ENCODE measurements at regions not wholly inside any gene's neighbourhood (a gene's known extent, or its start where the extent isn't known, plus 50 kb on each side); places are given as distances from the start of the nearest gene placed in this dataset.

- no peak for DNase-seq (ENCODE audit: low read depth, low spot score)
Measured at GRCh38 chr2:37544591-37545031, 126.8 kb downstream of the CDC42EP3 start.

GRCh38 chr2:37549598-37549997, 121.8 kb downstream of the CDC42EP3 start:
- DNase-seq (ENCODE audit: low read depth, low spot score): no peak

DNA sequence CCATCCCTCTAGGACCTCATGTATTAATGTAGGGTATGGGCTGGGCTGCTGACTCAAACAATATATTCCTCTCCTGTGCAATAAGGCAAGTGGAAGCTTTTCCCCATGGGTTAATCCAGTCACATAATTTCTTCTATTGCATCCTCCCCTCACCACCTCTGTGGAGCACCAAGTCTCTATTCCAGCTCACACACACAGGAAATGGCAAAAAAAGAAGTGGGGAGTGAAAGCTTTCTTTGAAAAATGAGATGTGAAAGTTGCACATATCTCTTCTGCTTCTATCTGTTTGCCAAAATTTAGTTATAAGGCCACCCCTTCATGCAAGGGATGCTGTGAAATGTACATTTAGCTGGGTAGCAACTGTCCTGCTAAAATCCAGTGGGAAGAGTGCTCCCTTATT, 121.3 kb downstream of the CDC42EP3 start:
- no peak for DNase-seq (ENCODE audit: low read depth, low spot score)

GRCh38 chr2:37551783-37552182, 119.7 kb downstream of the CDC42EP3 start:
- no peak for DNase-seq (ENCODE audit: low read depth, low spot score)

DNA sequence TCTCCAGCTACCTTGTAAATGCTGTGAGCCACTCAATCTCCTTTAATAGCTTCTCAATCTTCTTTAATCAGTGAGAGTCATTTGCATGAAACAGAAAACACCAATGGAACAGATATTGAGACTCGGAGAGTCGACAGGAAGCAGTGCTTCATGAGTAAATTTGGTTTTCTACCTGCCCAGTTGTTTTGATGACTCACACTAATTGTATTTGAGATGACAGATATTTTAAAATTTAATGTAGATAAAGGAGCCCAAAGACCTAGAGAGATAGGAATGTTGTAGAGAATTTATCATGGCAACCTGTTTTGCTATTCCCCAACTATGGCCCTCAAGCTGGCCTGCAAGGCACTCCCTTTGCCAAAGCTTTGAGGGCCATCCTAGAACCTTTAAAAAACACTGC, 119.1 kb downstream of the CDC42EP3 start:
- DNase-seq (ENCODE audit: low read depth, low spot score): no peak

GRCh38 chr2:37553411-37554154, 117.9 kb downstream of the CDC42EP3 start:
- DNase-seq (ENCODE audit: low read depth, low spot score): no peak

DNA sequence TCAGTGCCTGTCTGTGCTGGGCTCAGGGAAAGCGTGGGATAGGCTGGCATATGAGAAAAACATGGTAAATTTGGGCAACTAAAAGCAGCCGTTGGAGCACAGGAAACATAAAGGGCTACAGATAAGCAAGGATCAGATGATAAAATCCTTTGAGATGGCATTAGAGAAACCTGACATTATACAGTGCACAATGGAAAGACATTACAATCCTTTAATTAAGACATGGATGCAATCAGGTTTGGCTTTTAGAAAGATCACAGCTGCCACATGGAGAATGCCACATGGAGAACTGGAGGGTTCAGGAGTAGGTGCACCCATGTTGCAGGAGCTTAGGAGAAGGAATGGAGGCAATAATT, 117.3 kb downstream of the CDC42EP3 start:
- no peak for DNase-seq (ENCODE audit: low read depth, low spot score)

GRCh38 chr2:37554687-37555086, 116.8 kb downstream of the CDC42EP3 start:
- DNase-seq (ENCODE audit: low read depth, low spot score): no peak

GRCh38 chr2:37555457-37555856, 116.0 kb downstream of the CDC42EP3 start:
- DNase-seq (ENCODE audit: low read depth, low spot score): no peak

GRCh38 chr2:37556256-37556655, 115.2 kb downstream of the CDC42EP3 start:
- no peak for DNase-seq (ENCODE audit: low read depth, low spot score)

DNA sequence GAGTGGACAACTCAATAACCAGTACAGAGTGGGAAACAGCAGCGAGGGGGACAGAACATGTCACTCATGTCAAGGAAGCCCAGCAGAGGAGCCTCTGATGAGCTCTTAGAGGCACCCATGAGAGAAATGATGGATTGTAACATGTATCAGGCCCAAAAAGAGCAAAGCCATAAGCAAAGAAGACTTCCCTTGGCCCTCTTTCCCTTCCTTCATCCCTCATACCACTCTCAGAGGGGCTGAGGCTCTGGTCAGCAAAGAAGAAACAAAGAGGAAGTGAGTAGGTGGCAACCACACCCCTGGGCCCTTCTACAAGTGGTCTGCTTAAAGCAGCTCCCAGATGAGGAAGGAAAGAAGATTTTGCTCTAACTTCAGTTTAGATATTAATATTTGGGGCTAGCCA, 112.8 kb downstream of the CDC42EP3 start:
- no peak for DNase-seq (ENCODE audit: low read depth, low spot score)

- DNase-seq (ENCODE audit: low read depth, low spot score): no peak
Measured at GRCh38 chr2:37560241-37560848, 111.1 kb downstream of the CDC42EP3 start.

GRCh38 chr2:37560863-37561614, 110.4 kb downstream of the CDC42EP3 start:
- DNase-seq (ENCODE audit: low read depth, low spot score): no peak

DNA sequence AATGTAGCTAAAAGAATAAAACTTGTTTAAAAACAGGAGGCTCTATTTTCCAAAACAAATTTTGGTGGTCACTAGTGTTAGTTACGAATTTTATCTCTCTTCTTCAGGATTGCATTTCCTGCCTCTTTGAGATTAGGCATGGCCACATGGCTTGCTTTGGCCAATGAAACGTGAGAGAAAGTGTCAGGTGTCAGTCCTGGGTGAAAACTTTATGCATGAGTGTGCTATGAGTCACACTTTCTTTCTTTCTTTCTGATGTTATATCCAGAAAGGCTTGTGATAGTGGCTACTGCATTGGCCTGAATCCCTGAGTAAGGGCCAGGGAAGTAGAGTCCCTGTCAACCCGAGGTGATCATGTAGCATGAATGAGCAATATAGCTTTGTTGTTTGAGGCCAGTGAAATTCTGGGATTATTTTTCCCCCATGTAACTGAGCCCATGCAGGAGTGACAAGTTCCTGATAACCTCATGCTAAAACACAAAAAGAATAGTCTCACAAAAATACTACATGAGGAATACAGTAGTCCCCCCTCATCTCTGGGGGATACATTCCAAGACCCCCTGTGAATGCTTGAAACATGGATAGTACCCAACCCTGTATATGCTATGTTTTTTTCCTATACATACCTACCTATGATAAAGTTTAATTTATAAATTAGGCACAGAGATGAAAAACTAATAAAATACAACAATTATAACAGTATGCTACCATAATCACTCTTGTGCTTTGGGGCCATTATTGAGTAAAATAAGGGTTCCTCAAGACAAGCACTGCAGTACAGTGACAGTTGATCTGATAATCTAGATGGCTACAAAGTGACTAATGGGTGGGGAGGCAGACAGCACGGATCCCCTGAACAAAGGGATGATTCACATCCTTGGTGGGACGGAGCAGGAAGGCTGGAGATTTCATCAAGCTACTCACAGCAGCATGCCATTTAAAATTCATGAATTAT, 109.5 kb downstream of the CDC42EP3 start:
- DNase-seq (ENCODE audit: low read depth, low spot score): peak; percentile 29

GRCh38 chr2:37563375-37564015, 107.9 kb downstream of the CDC42EP3 start:
- no peak for DNase-seq (ENCODE audit: low read depth, low spot score)

- DNase-seq (ENCODE audit: low read depth, low spot score): no peak
Measured at GRCh38 chr2:37564356-37564755, 107.1 kb downstream of the CDC42EP3 start.

- no peak for DNase-seq (ENCODE audit: low read depth, low spot score)
Measured at GRCh38 chr2:37566517-37566981, 104.9 kb downstream of the CDC42EP3 start.

DNA sequence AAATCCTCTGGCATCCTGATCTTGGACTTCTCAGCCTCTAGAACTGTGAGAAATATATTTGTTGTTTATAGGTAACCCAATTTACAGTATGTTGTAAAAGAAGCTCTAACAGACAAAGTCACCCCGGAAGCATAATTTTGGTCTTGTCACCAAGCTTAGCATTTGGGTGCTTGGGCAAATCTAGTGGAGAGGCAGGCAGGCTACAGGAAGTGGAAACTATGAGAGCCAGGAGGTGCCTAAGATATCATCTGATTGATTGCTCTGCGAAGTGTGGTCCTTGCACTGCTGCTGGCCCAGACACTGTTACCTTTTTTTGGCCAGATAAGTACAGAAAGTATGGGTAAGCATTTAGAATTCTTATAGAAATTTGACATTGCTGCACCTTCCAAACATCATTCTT, 102.9 kb downstream of the CDC42EP3 start:
- no peak for DNase-seq (ENCODE audit: low read depth, low spot score)

DNA sequence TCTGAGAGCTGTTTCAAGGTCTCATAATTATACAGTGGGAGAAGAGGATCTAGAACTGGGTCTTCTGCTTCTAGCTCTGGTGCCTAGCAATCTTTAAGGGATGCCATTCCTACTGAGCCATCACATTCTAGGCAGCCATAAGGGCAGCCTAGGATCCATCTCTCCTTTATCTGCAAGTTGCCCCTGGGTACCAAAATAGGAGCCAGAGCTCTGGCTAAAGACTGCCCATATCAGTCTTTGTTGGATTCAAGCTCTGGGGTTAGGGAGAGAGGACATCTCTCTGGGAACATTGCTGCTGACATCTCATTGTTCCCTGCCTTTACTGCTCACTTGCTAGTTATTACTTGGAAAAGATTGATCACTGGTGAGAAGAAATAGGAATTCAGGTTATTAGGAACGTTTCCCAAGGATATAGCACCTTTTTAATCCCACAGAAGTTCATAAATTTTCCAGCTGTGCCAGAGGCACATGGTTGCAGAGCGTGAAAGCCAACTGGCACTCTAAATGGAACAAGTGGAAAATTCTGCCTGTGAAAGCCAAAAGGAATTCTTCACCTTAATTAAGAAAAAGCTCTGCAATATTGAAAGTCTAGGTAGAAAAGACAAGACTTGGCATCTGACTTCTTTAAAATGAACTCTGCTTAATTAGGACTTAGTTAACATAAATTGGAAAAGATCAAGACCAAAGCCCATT, 102.2 kb downstream of the CDC42EP3 start:
- DNase-seq (ENCODE audit: low read depth, low spot score): no peak

GRCh38 chr2:37569986-37570679, 101.3 kb downstream of the CDC42EP3 start:
- DNase-seq (ENCODE audit: low read depth, low spot score): no peak
